ENCODE measurements at regions not wholly inside any gene's neighbourhood (a gene's known extent, or its start where the extent isn't known, plus 50 kb on each side); places are given as distances from the start of the nearest gene placed in this dataset.

DNA sequence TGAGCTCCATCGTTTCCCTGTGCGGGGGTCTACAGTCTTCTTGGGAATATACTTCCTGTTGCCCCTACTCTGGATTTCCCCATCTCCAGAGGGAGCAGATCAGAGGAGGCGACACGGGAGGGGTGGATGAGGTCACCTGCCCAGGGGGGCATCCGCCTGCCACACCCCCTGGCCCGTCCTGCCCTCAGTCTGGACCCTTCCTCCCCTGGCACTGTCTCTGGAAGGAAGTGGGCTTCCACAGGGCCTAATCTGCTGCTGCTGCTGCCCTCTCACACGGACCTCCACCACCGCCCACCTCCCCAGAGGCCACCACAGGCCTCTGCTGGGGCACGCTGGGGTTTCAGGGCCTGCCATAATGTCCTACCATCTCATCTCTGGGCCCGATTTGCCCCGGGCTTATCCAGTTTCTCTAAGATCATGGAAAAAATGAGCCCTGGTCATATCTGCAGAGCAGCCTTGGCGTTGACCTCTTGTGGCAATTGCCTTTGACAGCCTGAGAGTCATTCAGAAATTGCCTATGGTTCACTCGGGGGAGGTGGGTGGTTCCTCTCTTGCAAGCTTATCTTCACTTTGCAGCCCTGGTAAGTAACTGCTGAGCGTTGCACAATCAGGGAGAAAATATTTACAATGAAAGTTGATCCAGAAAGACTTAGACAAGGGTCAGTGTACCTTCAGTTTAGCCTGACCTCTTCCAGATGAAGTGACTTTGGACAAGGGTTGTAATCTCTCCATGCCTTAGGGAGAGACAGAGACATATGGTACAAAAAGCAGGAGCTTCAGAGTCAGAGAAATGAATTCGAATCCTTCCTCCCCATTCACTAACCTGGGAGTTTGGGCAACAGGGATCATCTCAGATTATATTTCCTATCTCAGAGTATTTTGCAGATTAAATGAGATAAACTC, 252.4 kb downstream of the TOMM20 start:
- DNase-seq: no peak

DNA sequence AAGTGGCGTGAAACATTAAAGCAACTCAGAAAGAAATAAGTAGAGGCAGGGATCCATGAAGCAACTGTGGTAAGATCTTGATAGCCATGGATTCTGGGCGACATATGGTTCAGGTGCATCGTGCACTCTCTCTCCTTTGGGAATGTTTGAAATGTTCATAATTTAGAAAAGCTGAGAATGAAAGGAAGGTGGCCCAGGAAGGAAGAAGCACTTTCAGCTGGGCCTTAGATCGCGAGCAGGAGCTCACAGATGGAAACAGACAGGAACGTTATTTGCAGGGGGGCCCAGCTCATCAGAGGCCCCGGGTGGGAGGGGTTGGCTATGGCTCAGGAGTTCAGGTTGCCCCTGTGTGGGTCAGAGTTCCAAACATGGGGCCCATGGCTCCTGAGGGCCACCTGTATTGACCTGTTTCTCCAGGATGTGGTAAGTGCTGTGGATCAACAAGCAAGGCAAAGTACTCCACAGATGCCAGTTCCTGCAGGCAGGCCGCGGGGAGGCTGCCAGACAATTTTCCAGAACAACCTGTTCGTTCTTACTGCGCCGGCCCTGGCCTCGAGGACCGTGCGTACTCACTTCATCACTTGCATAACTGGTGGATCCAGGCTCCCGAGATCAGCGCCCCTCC, 253.2 kb downstream of the TOMM20 start:
- DNase-seq: no peak

DNA sequence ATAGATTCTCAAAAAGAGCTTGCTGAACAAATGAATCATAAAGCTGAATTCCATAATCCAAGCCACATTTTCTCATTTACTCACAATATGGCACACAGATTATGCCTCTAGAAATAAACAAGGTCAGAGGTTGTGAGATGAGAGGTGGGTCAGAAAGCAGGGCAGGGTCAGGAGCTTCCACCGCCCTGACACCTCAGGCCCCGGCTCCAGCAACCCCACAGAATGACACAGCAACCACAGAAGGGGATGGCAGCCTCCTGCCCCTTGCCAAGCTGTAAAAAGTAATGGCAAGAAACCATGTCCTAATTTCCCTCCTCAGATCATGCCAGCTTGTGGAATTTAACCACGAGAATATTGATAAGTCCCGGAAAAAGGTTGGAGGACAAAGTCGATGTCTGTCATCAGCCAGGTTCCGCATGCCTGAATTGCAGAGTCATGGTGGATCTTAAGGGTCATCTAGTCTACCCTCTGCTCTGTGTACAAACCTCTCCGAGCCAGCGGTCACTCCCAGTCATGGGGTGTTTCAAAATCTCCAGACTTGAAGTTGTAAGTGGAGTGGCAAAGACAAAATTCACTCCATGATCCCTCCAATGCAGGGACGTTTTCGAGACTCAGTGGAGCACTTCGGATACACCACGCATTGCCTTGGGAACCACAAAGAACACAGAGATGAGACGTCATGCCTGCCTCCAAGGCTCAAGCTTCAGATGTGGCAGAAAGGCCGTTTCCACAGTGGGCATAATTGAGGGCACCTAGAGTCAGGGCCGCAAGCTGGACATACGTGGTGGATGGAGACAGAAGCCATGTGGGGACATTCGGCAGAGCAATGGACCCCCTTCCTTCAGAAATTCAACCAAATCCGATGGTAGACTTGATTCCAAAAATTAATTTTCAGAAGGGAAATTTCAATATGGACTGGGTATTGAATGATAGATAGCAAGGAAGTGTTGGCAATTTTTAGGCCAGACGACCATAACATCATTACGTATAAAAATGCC, 254.0 kb downstream of the TOMM20 start:
- no peak for DNase-seq

DNA sequence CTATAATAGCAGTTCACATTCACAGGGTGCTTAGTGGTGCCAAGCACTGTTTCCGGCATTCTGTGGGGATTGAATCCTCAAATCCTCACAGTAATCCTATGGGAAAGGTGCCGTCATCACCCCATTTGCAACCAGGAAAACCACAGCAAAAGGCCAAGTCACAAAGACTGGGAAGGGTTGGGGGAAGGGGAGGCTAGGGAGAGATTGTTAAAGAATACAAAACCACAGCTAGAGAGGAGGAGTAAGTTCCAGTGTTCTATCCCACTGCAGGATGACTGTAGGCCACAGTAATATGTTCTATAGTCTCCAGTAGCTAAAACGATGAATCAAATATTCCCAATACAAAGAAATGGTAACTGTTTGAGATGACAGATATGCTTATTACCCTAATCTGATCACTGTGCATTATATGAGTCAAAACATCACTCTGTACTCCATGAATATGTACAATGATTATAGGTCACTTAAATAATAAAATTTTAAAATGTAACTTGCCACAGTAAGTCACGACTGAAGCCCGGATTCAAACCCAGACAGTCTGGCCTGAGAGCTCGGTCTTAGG, 256.8 kb downstream of the TOMM20 start:
- DNase-seq: no peak

DNA sequence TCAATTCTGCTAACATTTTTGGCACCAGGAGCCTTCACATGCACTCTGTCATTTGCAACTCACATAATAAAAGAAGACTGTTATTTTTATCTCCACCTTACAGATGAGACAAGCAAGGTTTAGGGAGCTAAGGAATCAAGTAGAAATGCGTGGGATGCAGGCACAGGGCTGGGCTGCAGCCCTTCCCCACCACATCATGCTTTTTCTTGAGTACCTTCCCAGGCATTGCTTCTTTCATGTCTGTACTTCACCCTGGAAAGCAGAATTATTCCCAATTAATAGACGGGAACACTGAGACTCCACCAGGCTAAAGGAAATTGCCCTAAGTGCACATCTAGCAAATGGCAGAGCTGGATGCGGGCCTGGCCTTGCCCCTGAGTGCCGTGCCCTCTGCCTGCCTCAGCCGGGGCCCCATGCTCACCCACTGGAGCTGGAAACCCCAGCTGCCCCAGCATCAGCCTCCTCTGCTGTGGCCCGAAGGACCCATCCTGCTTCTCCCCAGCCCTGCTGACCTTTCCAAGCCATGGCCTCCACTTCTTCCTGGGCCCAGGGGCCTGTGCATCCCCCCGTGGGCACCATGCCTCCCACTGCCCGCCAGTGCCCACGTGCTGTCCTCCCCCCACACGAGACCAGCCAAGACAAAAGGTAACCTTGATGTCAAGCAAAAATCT, 257.5 kb downstream of the TOMM20 start:
- no peak for DNase-seq

DNA sequence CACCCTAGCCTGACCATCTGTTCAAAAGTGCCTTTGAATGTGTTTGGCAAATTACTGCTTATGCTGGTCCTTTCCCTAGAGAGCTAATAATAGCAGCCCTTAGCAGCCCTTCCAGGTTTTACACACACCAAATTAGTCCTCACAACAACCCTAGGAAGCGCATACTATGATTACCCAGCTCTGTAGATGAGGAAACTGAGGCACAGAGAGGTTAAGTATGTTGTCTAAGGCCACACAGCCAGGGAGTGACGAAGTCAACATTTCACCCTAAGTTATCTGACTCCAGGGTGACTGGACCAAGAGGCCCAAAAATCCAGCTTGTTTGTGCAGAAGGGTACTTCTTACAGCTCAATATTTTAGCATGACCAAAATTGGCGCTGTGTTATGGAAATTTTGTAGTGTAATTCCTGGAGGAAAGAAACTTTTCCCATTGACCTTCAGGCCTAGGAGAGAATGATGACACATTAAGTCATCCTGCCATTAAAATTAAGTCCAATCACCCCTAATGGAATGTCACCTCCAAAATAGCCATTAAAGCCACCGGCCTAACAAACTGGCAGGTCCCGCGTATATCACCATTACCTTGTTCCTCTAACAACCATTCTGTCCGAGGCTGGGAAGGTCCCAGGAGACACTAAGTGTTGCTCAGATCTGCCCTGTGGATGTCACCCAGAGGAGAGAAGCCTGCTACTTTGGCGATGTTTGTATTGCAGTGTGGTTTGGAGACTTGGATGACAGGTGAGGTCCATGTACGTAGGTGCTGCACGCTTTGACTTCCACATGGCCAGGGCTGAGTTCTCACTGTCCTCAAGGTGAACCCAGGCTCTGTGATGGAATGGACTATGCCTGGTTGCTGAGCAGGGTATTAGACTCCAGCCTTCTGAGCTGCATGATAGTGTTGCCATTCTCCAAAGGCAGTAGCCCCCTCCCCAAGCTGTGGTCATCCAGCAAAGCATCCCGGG, 258.3 kb downstream of the TOMM20 start:
- DNase-seq: no peak

DNA sequence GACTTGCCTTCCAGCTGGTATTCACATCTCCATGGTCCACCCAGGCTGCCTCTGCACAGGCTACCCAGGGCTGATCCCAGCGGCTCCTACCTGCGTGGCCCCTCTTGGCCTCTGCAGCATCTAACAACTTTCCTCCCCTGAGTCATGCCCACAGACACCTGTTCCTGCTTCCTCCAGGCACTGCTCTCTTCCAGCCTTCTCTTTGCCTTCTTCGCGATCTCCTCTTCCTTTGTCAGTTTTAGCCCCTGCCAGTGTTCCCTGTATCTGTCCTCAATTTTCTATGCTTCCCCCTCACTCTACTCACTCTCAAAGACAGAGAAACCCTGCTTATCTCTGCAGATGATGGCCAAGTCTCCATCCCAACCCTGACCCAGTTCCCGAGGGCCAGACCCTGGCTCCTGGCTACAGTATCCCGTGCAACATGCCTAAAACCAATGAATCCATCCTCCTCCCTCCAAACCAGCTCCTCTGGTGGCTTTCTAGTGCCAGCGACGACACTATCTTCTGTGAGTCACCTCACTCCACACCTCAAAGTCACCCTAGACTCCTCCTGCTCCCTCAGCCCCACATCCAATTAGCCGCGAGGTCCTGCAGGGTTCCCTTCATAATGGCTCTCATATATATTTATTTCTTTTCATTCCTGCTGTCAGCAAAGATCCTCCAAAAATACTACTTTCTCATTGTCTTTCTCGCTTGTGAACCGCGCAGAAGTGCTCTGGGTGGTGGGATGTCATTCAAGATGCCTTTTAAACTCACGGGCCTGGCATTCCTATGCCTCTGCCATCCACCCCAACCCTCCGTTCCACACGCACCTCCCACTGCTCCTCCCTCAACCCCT, 259.2 kb downstream of the TOMM20 start:
- DNase-seq: no peak

DNA sequence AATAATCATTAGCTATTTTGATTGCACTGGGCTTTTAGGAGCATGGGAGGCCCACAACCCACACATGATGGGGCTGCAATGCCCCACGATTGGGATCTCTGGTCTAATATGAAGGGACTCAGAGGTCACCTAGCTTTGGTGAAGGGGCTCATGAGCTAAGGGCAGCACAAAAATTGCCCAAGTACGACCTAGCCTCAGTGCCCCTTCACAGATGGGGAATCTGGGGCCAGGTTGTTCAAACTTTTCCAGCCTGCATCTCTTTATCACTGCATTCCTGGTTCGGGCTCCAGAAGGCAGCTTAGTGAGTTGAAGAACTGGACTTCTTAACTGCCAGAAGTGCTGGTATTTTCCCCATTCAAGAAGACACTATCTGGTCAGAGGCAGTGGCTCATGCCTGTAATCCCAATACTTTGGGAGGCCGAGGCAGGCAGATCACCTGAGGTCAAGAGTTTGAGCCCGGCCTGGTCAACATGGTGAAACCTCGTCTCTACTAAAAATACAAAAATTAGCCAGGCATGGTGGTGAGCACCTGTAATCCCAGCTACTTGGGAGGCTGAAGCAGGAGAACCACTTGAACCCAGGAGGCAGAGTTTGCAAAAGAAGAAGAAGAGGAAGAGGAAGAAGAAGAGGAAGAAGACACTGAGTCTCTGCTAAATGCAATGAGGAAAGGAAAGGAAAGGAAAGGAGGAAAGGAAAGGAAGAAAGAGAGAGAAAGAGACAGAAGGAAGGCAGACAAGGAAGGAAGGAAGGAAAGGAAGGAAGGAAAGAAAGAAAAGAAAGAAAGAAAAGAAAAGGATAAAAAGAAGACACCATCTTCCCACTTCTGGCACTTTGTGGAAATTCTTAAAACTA, 258.5 kb upstream of the IRF2BP2 start:
- no peak for DNase-seq

DNA sequence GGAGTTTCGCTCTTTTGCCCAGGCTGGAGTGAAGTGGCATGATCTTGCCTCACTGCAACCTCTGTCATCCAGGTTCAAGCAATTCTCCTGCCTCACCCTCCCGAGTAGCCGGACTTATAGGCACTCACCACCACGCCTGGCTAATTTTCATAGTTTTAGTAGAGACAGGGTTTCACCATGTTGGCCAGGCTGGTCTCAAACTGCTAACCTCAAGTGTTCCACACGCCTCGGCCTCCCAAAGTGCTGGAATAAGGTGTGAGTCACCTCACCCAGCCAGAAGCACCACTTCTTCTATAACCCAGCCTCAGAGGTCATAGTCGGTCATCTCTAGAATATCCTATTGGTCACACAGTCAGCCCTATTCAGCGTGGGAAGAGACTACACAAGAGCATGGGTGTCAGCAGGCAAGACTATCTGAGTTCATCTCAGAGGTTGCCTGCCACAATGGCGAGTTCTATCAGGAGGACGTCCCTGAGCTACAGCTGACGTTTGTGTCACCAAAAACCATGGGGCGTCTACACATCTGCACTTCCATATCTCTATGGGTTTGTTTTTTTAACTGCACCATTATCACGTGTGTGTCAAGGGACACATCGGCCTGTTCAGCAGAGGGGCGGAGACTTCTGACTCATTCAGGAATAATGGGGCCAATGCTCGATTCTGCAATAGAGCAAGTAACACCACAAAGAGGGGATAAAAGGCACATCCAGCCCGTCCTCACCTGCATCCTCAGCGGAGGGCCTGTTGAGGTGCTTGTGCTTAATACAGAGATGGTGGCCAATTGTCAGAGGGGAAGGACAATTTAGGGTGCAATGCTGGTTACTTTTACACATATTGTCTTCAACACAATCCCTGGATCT, 256.3 kb upstream of the IRF2BP2 start:
- DNase-seq: no peak

DNA sequence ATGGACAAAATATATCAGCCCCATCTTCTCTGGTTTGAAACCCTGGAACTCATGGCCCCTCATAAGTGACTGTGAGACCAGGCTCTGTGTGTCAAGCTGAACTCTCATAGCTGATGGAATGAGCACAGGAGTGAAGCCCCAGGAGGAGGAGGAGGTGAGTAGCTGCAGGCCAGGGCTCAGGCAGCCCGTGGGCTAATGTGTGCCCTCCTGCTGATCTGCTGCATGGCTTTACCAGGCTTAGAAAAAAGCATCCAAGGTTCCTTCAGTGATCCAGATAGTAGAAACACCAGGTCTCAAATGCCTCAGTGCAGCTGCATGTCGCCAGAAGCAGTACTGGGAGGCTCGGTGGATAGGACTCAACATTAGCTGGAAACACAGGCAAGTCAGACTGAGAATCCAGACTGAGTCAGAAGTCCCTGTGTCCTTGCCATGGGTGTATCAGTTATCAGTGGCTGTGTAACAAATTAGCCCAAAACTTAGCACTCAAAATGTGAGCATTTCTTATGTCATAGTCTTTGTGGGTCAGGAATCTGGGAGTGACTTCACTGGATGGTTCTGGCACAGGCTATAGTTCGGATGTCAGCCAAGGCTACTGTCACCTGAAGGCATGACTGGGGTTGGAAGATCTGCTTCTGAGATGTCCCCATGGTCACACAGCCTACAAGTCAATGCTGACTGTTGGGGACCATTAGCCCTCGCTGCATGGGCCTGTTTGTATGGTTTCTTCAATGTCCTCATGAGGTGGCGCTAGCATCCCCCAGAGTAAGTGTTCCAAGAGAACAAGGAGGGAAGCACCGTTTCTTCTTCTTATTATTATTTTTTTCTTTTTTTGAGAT, 255.4 kb upstream of the IRF2BP2 start:
- no peak for DNase-seq

DNA sequence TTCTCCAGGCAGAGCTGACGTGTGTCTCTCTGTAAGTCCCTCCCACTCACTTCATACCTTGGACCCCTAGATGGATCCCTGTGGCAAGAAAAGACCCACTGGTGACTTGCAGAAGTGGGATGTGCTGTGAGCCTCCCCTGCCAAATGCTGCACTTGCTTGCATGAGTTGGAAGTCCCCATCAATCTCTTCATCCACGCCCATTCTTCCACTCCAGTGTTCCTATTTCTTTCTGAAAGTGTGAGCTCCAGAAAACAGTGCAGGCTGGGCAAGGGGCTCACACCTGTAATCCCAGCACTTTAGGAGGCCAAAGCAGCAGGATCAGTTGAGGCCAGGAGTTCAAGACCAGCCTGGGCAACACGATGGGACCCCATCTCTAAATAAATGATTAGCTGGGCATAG, 254.1 kb upstream of the IRF2BP2 start:
- no peak for DNase-seq

DNA sequence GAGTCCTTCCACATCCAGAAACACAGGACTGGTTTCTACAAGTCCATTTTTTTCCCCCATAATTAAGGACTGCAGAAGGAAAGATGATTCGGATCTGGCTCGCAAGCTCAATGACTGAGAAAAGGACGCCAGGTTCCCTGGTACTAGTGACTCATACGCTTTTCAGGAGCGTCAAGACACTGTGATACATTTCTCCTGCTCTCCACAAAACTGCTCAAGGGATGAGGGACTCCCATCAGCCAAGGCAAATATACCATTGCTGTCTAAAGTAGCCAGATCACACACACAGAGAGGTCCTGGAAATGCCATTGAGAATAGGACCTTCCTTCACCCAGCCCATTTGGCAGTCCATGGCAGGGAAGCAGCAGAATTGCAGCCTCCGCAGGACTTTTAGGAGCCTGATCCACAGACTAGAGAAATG, 253.6 kb upstream of the IRF2BP2 start:
- no peak for DNase-seq

DNA sequence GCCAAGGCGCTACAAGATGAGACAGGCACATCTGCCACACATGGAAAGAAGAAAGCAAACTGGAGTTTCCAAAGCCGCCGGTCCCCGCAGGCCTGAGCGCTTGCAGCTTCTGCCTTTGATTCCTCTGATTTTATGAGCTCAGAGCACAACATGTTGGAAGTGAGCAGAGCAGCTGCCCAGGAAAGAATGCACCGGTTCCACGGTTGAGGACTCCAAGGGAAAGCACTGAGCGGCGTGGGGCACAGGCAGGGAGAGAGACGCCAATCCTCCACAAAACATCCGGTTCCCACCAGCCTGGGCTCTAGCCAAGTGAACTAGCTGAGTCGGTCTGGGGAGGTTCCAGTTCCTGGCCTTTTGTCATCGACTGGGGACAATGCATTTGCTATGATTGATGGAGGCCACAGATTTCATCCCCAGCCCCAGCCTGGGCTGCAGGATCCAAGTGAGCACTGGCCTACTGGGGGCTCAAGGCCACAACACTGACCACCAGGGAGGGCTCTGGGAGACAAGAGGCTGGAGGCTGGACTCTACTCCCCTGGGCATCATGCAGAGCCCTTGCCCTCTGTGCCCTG, 253.1 kb upstream of the IRF2BP2 start:
- DNase-seq: no peak

DNA sequence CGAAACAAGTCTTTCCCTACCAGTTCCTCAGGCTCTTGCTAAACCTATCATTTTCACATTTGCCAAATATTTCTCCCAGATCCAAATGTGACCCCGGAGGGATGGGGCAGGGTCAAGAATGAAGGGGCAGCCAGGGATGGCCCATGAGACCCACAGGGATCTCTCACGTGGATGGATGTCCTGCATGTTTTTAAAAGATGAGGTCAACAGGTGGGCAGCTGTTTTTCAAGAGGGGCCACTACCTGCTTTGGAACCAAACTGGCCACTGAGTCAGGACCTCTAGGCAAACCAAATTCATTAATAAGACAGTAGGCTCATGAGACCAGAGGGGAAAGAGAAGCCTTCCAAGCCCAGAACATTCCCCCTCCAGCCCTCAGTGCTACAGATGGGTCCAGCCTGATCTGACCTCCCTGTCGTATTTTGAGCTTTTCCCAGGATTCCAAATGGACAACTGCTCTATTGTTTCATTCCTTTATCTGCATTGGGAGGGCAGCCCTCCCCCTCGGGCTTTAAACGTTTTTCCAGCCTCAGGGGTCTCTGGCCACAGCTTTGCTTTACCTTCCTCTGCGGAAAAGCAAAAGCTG, 252.5 kb upstream of the IRF2BP2 start:
- no peak for DNase-seq

DNA sequence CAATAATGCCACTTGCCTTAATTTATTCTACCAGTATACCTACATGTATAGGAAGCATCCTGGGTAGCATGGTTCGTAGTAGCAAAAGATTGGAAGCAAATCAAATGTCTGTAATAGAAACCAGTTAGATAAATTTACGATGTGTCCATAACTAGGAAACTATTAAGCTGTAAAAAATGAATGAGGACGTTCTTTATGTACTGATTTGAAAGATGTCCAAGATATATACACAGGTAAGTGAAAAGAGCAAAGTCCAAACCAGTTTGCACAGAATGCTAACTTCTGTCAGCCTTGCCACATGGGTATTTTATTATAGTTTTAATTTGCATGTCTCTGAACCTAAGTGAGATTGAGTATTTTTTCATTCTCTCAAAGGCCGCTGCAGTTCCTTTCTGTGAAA, 251.8 kb upstream of the IRF2BP2 start:
- DNase-seq: no peak

DNA sequence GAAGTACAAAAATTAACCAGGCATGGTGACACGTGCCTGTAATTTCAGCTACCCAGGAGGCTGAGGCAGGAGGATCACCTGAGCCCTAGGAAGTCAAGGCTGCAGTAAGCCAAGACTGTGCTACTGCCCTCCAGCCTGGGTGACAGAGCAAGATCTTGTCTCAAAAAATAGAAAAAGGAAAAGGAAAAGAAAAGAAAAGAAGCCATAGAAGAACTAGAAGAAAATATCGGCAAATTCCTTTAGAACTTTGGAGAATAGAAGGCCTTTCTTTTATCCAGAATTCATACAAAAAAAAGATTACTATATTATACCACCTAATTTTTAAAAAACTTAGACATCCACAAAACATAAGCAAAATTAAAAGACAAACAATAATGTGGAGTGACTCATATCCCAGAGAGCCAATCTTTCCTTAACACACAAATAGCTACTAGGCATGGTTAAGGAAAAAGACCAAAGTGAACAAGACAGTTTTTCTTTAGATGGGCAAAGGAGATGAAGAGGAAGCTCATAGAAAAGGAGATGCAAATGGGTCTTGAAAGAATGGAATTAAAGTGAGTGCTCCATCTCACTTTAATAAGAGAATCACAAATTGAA, 251.1 kb upstream of the IRF2BP2 start:
- no peak for DNase-seq

Data from central memory CD4-positive, alpha-beta T cell (primary cell).